GM12874 (cell line): ENCODE measurements at regions not wholly inside any gene's neighbourhood (a gene's known extent, or its start where the extent isn't known, plus 50 kb on each side); places are given as distances from the start of the nearest gene placed in this dataset.

Experiments used
- TF ChIP-seq, protein P1 (sequence below): IDR thresholded peaks from 2 replicates; pipeline ENCODE4 v1.5.1; 2011; ENCODE audit warnings: low read depth, mild to moderate bottlenecking, control low read depth, low read length, moderate library complexity; ENCODE audit not compliant: insufficient read depth

DNA sequence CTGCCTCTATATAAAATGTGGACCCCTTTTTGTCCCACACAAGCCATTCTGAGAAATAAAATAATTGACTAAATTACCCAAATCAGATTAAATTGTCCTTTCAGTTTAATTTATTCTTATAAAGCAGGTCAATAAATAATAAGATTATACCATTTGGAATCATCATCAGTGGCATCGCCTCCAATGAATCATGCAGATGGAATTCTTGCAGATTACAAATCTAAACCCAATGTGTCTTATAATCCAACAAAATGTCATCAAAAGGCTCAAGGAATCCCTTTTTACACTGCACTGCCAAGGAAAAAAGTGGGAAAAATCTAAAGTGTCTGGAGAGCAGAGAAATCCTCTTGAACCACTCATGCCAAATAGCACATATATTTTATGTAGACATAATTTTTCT lies 138.2 kb upstream of the TSPAN8 start:
- TF ChIP-seq, protein P1, sequence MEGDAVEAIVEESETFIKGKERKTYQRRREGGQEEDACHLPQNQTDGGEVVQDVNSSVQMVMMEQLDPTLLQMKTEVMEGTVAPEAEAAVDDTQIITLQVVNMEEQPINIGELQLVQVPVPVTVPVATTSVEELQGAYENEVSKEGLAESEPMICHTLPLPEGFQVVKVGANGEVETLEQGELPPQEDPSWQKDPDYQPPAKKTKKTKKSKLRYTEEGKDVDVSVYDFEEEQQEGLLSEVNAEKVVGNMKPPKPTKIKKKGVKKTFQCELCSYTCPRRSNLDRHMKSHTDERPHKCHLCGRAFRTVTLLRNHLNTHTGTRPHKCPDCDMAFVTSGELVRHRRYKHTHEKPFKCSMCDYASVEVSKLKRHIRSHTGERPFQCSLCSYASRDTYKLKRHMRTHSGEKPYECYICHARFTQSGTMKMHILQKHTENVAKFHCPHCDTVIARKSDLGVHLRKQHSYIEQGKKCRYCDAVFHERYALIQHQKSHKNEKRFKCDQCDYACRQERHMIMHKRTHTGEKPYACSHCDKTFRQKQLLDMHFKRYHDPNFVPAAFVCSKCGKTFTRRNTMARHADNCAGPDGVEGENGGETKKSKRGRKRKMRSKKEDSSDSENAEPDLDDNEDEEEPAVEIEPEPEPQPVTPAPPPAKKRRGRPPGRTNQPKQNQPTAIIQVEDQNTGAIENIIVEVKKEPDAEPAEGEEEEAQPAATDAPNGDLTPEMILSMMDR = no peak

DNA sequence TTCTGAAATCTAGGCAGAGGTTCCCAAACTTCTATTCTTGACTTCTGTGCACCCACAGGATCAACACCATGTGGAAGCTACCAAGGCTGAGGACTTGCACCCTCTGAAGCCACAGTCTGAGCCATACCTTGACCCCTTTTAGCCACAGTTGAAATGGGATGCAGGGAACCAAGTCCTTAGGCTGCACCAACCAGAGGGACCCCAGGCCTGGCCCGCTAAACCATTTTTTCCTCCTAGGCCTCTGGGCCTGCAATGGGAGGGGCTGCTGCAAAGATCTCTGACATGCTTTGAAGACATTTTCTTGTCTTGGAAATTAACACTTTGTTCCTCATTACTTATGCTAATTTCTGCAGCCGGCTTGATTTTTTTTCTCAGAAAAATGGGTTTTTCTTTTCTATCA lies 133.9 kb upstream of the TSPAN8 start:
- TF ChIP-seq, protein P1 = no peak

DNA sequence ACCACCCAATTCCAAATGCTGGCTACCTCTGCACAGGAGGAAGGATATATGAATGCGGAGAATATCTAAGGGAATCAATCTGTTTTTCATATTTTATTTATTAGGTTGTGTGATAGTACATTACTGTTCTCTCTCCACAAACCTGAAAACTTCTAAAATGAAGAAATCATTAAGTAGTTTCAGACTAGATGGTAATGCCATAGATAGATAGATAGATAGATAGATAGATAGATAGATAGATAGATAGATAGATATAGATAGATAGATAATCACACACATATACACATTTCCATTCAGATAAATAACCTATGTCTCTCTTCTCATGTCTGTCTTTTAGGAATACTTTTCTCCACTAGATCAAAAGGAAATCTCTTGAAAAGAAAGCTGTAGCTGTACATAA lies 126.1 kb upstream of the TSPAN8 start:
- TF ChIP-seq, protein P1 = no peak

GRCh38 chr12:71282925-71283324 lies 125.1 kb upstream of the TSPAN8 start:
- TF ChIP-seq, protein P1 = no peak

GRCh38 chr12:71282020-71282419 lies 124.2 kb upstream of the TSPAN8 start:
- TF ChIP-seq, protein P1 = no peak

- TF ChIP-seq, protein P1 = no peak
Measured at GRCh38 chr12:71281425-71281824, 123.6 kb upstream of the TSPAN8 start.

DNA sequence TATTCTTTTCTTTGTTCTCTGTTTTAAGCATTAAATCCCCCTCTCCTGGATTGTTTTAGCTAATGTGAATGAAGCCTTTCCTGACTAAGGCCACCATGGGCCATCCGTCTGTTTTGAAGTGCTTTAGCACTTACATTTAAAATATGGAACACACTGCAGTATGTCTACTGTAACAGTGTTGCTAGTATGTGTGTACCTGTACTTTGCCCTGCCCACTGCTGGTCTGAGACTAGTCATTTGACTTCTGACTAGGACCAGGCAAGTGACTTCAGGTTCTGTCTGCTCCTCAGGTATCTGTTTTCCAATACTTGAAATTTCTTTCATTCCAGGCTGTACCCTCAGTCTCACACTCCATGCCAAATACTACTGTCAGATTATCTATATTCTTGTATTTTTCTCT lies 120.1 kb upstream of the TSPAN8 start:
- TF ChIP-seq, protein P1 = no peak

- TF ChIP-seq, protein P1 = no peak
Measured at GRCh38 chr12:71276541-71276940, 118.7 kb upstream of the TSPAN8 start.
